ENCODE measurements at regions not wholly inside any gene's neighbourhood (a gene's known extent, or its start where the extent isn't known, plus 50 kb on each side); places are given as distances from the start of the nearest gene placed in this dataset.

DNA sequence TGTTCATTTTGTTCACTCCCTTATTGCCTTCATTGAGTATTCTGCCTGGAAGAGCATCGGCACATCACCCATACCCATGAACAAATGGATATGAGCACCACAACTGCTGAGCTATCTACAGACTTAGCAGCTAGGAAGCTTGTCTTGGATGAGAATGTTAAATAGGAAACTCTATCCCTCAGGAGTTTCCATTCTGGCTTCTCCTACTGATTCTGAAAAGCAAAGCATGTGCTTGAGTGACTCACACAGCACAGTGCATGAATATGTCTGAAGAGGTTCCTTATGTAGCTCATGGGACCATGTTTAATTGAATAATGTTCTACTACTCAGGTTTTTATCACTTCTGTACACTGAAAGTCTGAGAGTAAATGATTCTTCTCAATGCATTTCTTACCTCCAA is 57.3 kb upstream of the MXRA5 start:
- no peaks in the 10 kb centered on the region for H3K27me3 ChIP-seq
- H3K36me3 ChIP-seq, result no peaks in the 10 kb centered on the region
- no peak overlapping the region for H3K4me3 ChIP-seq
- no peak overlapping the region for H3K27ac ChIP-seq
- TF ChIP-seq POLR2A (IDR thresholded peaks at IDR 0.05) (no peak), CTCF (IDR thresholded peaks at IDR 0.05) (no peak), POLR2AphosphoS5 (IDR thresholded peaks at IDR 0.05) (no peak)
- no peaks in the 10 kb centered on the region for H3K9me3 ChIP-seq
- no peaks in the 10 kb centered on the region for H3K4me1 ChIP-seq
- no peak for DNase-seq (ENCODE audit: low spot score in 2 of 2)
- intact Hi-C loops (cut with DNase I; ENCODE audit: low total_unique reads), result loop anchor here (2.0 kb wide), 1 partner anchor 43 kb away; no protein-coding TSS in a partner anchor

All from breast epithelium (tissue), 4 donors.